ENCODE measurements at regions not wholly inside any gene's neighbourhood (a gene's known extent, or its start where the extent isn't known, plus 50 kb on each side); places are given as distances from the start of the nearest gene placed in this dataset.

DNA sequence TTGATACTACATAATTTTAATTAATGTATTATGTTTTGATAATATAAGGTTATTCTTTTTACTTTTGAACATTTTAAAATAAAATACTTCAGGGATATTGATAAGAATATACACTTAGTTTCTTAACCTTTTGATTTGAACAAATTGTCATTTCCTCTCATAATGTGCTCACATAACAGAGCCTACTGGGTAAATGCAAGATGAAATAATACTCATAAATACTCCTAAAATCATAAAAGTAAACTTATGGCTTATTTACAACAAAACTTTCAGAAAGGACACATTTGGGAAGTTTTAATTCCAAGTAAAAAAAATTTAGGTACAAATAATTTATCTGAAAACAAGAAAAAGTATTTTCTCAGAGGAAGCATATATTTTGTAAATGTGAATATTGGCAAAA is 101.6 kb upstream of the ABCB5 start:
- Histone ChIP-seq H3K9me1 (ENCODE audit: control insufficient read depth, insufficient read depth, low read length) (no peaks in the 10 kb centered on the region), H3K4me3 (no peak overlapping the region), H4K20me1 (replicated peaks; ENCODE audit: control insufficient read depth, insufficient read depth, low read length) (no peaks in the 10 kb centered on the region), H3K4me2 (ENCODE audit: insufficient read depth, low read length) (no peak overlapping the region), H3K79me2 (ENCODE audit: control insufficient read depth, insufficient read depth, low read length) (no peaks in the 10 kb centered on the region), H3K4me1 (replicated peaks in 1 of 2; ENCODE audit: control insufficient read depth in 2 of 2, insufficient read depth in 2 of 2, low read length in 2 of 2) (no peaks in the 10 kb centered on the region), H3K27ac (ENCODE audit: extremely low read depth, low read depth, low read length) (no peak overlapping the region), H3K27me3 (ENCODE audit: control insufficient read depth in 2 of 2, insufficient read depth in 2 of 2, low read length in 2 of 2) (no peaks in the 10 kb centered on the region), H3K9ac (ENCODE audit: insufficient read depth in 1 of 2, low read depth in 2 of 2, low read length in 2 of 2) (no peak overlapping the region), H3K9me3 (replicated peaks; ENCODE audit: control insufficient read depth, insufficient read depth, low read depth, low read length) (no peaks in the 10 kb centered on the region), H2AFZ (ENCODE audit: low read depth, low read length) (no peak overlapping the region), H3K36me3 (ENCODE audit: control insufficient read depth, insufficient read depth, low read length) (no peaks in the 10 kb centered on the region)
- in situ Hi-C loops (cut with MboI) (no loop called here), intact Hi-C loops (cut with micrococcal nuclease) (no loop called here)
- TF ChIP-seq SMARCE1 (IDR thresholded peaks at IDR 0.05) (no peak), IRF2 (CRISPR knock-in tag; IDR thresholded peaks at IDR 0.05) (no peak), WHSC1 (IDR thresholded peaks at IDR 0.05; ENCODE audit: low read length) (no peak), CEBPB (tag; IDR thresholded peaks at IDR 0.05) (no peak), BCL6 (CRISPR knock-in tag; IDR thresholded peaks at IDR 0.05) (no peak)
- DNase-seq (ENCODE audit: extremely low read depth in 1 of 4, low spot score in 3 of 4): no peak
- POLR2A ChIA-PET: no interaction called here
- ATAC-seq: no peak
- FAIRE-seq: no peak
- CTCF ChIA-PET (ENCODE audit: low intra/inter-chr PET ratio): no interaction called here
- no TSS peak for BruUV-seq (replicated peaks)

DNA sequence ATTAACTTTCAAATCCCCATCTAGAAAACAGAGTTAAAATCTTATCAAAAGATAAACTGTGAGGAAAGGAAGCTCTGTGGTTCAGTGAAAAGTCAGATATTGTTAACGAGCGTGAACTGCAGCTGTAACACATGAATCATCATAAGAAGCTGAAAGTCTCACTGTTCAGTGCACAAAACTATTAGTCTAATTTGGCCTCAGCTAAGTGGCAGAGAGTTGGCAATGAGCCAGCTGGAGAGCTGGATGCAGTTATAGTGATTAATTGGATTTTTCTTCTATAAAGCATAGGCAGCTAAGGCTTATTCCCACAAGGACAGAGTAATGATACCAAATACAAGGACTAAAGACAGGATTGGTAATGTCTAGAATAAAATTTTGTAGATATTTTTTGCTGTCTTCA is 101.1 kb upstream of the ABCB5 start:
- H3K9ac ChIP-seq (ENCODE audit: insufficient read depth in 1 of 2, low read depth in 2 of 2, low read length in 2 of 2): no peak overlapping the region
- H3K27me3 ChIP-seq (ENCODE audit: control insufficient read depth in 2 of 2, insufficient read depth in 2 of 2, low read length in 2 of 2): no peaks in the 10 kb centered on the region
- no peaks in the 10 kb centered on the region for H4K20me1 ChIP-seq (replicated peaks; ENCODE audit: control insufficient read depth, insufficient read depth, low read length)
- TF ChIP-seq PBX2 (CRISPR knock-in tag; IDR thresholded peaks at IDR 0.05; ENCODE audit: low read depth) (no peak), PBX2 (tag; conservative IDR thresholded peaks at IDR 0.05; ENCODE audit: low read depth) (peak; percentile 59; the same call in 1 of the 2 replicates), RHOXF2B (CRISPR knock-in tag; conservative IDR thresholded peaks at IDR 0.05) (no peak), NFIC (IDR thresholded peaks at IDR 0.05) (peak; percentile 90), SMARCB1 (IDR thresholded peaks at IDR 0.05; ENCODE audit: insufficient read length, low read depth) (no peak), NFIX (CRISPR knock-in tag; IDR thresholded peaks at IDR 0.05; ENCODE audit: low read depth) (peak; percentile 70; the same call in 1 of the 2 replicates), CXXC5 (CRISPR knock-in tag; IDR thresholded peaks at IDR 0.05) (no peak), ZFP91 (CRISPR knock-in tag; IDR thresholded peaks at IDR 0.05) (no peak)
- in situ Hi-C loops (cut with MboI): no loop called here
- H3K79me2 ChIP-seq (ENCODE audit: control insufficient read depth, insufficient read depth, low read length): no peaks in the 10 kb centered on the region
- FAIRE-seq: no peak
- intact Hi-C loops (cut with micrococcal nuclease): no loop called here
- 0% methylated on average over 2 of the region's 2 CpGs for WGBS (ENCODE audit: insufficient coverage, low coverage, missing lambda C conversion rate)
- no peak for ATAC-seq
- POLR2A ChIA-PET: no interaction called here
- no peaks in the 10 kb centered on the region for H3K9me1 ChIP-seq (ENCODE audit: control insufficient read depth, insufficient read depth, low read length)
- no peaks in the 10 kb centered on the region for H3K9me3 ChIP-seq (replicated peaks; ENCODE audit: control insufficient read depth, insufficient read depth, low read depth, low read length)
- no peak overlapping the region for H3K4me2 ChIP-seq (ENCODE audit: insufficient read depth, low read length)
- CTCF ChIA-PET (ENCODE audit: low intra/inter-chr PET ratio): no interaction called here
- H3K4me3 ChIP-seq: no peak overlapping the region
- BruUV-seq (replicated peaks): no TSS peak
- no peak overlapping the region for H3K27ac ChIP-seq (ENCODE audit: extremely low read depth, low read depth, low read length)
- no peaks in the 10 kb centered on the region for H3K36me3 ChIP-seq (ENCODE audit: control insufficient read depth, insufficient read depth, low read length)
- DNase-seq (ENCODE audit: extremely low read depth in 1 of 4, low spot score in 3 of 4): peak in 1 of 4 experiments; percentile 1
- no peaks in the 10 kb centered on the region for H3K4me1 ChIP-seq (replicated peaks in 1 of 2; ENCODE audit: control insufficient read depth in 2 of 2, insufficient read depth in 2 of 2, low read length in 2 of 2)
- no peak overlapping the region for H2AFZ ChIP-seq (ENCODE audit: low read depth, low read length)
